Psoas muscle (tissue), 7 donors: ENCODE measurements at regions not wholly inside any gene's neighbourhood (a gene's known extent, or its start where the extent isn't known, plus 50 kb on each side); places are given as distances from the start of the nearest gene placed in this dataset.
"Not testable (repeated sequence)": the region's sequence is repeated elsewhere in the genome, so short reads cannot be mapped to it uniquely, and the experiment has no call there.

Experiments used
- ATAC-seq, 4 donors: fragments of 200-7000 bp; cut with Tn5 transposase; one replicate each; pipeline ENCODE4 v1.9.1; 2020; ENCODE audit warnings: moderate library complexity in 3 of 4, mild to moderate bottlenecking in 2 of 4
- DNase-seq, 2 donors: peaks; one replicate each; pipeline ENCODE4 v3.0.0-alpha.2; 2020
- H3K27ac ChIP-seq: fragments of 200-600 bp; one replicate; pipeline ENCODE4 v1.8.0; 2022
- H3K27me3 ChIP-seq, 3 donors: fragments of 200-600 bp in 1 of 3; one replicate each; pipeline versions ENCODE4 v1.6.1 to v1.8.0; 2013 to 2022; ENCODE audit warnings: low read length in 2 of 3, mild to moderate bottlenecking in 2 of 3, moderate library complexity in 1 of 3; ENCODE audit not compliant: insufficient read depth in 3 of 3
- H3K36me3 ChIP-seq, 2 donors: fragments of 200-600 bp in 1 of 2; one replicate each; pipeline versions ENCODE4 v1.6.1 to v1.8.0; 2013 to 2022; ENCODE audit warnings: low read depth in 1 of 2, mild to moderate bottlenecking in 1 of 2, moderate library complexity in 1 of 2; ENCODE audit not compliant: insufficient read depth in 1 of 2
- H3K4me1 ChIP-seq: fragments of 200-600 bp; one replicate; pipeline ENCODE4 v1.8.0; 2022
- H3K4me3 ChIP-seq: fragments of 200-600 bp; one replicate; pipeline ENCODE4 v1.8.0; 2022; ENCODE audit warnings: mild to moderate bottlenecking
- H3K9me3 ChIP-seq: fragments of 200-600 bp; one replicate; pipeline ENCODE4 v1.8.0; 2022
- CTCF ChIP-seq: fragments of 200-600 bp; IDR thresholded peaks from one replicate; pipeline ENCODE4 v1.8.0; 2022; ENCODE audit warnings: antibody characterized with exemption
- WGBS, 3 donors: extraction: QIAGEN DNeasy Blood & Tissue Kit; methylation state at CpG; one replicate each; pipeline versions ENCODE4 v1.1.6 to v1.1.7; 2013; 5-methylcytosine and 5-hydroxymethylcytosine counted together
- intact Hi-C, 2 donors: fragments of 100-400 bp; cut with DNase I; formaldehyde crosslinking; loops; one replicate each; pipeline versions ENCODE4 v1.11.0 to v1.14.2; 2022
- donor health status: healthy with polysubstance abuse.
- donor health status: DM: no; HTN: no; CAD: no; lungs with moderate emphysema.
- donor health status: Bipolar disorder and iron deficiency.
- donor health status: healthy.
- donor health status: DM: yes; HTN: yes; CAD: no.
- donor health status: DM: no; HTN: no; CAD: no.
- donor health status: DM: yes; HTN: yes; CAD: no.

GRCh38 chr16:29154676-29155121, 169.8 kb downstream of the LAT start:
- Histone ChIP-seq H3K4me1 (no peaks in the 10 kb centered on the region), H3K27ac (no peak overlapping the region), H3K36me3 (no peaks in the 10 kb centered on the region), H3K27me3 (no peaks in the 10 kb centered on the region), H3K9me3 (no peaks in the 10 kb centered on the region), H3K4me3 (no peak overlapping the region)
- ATAC-seq (no peak), DNase-seq (no peak)
- 25 to 37% (median 30%) methylated on average over 20 of the region's 20 CpGs for WGBS, 3 donors
- intact Hi-C loops = no loop called here
- TF ChIP-seq CTCF = no peak

- no peaks in the 10 kb centered on the region for H3K36me3 ChIP-seq
- intact Hi-C loops = no loop called here
- no peak for DNase-seq
- TF ChIP-seq CTCF = no peak
- WGBS, 3 donors = 66 to 70% (median 67%) methylated on average over 18 of the region's 18 CpGs
- H3K27ac ChIP-seq = no peak overlapping the region
- no peaks in the 10 kb centered on the region for H3K4me1 ChIP-seq
- H3K27me3 ChIP-seq = no peaks in the 10 kb centered on the region
- no peaks in the 10 kb centered on the region for H3K9me3 ChIP-seq
- ATAC-seq = no peak
- H3K4me3 ChIP-seq = no peak overlapping the region
Measured at GRCh38 chr16:29154088-29154487, 169.2 kb downstream of the LAT start.

GRCh38 chr16:29153307-29153706, 168.5 kb downstream of the LAT start:
- intact Hi-C loops, H3K27me3 ChIP-seq, DNase-seq, H3K36me3 ChIP-seq, H3K4me3 ChIP-seq, H3K4me1 ChIP-seq, ATAC-seq, H3K9me3 ChIP-seq, H3K27ac ChIP-seq: not testable (repeated sequence)
- 88 to 92% (median 89%) methylated on average over 11 to 15 of the region's 15 CpGs for WGBS, 3 donors

GRCh38 chr16:29152544-29153031, 167.7 kb downstream of the LAT start:
- H3K27ac ChIP-seq, H3K4me3 ChIP-seq, intact Hi-C loops, DNase-seq, ATAC-seq, H3K4me1 ChIP-seq, H3K27me3 ChIP-seq, H3K9me3 ChIP-seq, H3K36me3 ChIP-seq: not testable (repeated sequence)
- WGBS, 3 donors = 76 to 93% (median 85%) methylated on average over 12 of the region's 12 CpGs

- ATAC-seq = no peak
- Histone ChIP-seq H3K27ac (no peak overlapping the region), H3K36me3 (no peaks in the 10 kb centered on the region), H3K4me1 (no peaks in the 10 kb centered on the region), H3K27me3 (no peaks in the 10 kb centered on the region), H3K4me3 (no peak overlapping the region), H3K9me3 (no peaks in the 10 kb centered on the region)
- TF ChIP-seq CTCF = no peak
- WGBS, 3 donors = 92 to 94% (median 92%) methylated on average over 12 of the region's 12 CpGs
- intact Hi-C loops = no loop called here
- no peak for DNase-seq
Measured at GRCh38 chr16:29151317-29151716, 166.5 kb downstream of the LAT start.

GRCh38 chr16:29149912-29150311, 165.1 kb downstream of the LAT start:
- H3K27me3 ChIP-seq, ATAC-seq, H3K36me3 ChIP-seq, H3K4me3 ChIP-seq, H3K4me1 ChIP-seq, H3K9me3 ChIP-seq, DNase-seq, H3K27ac ChIP-seq, intact Hi-C loops: not testable (repeated sequence)
- 91 to 93% (median 91%) methylated on average over 12 of the region's 12 CpGs for WGBS, 3 donors
